ENCODE measurements at regions not wholly inside any gene's neighbourhood (a gene's known extent, or its start where the extent isn't known, plus 50 kb on each side); places are given as distances from the start of the nearest gene placed in this dataset.

DNA sequence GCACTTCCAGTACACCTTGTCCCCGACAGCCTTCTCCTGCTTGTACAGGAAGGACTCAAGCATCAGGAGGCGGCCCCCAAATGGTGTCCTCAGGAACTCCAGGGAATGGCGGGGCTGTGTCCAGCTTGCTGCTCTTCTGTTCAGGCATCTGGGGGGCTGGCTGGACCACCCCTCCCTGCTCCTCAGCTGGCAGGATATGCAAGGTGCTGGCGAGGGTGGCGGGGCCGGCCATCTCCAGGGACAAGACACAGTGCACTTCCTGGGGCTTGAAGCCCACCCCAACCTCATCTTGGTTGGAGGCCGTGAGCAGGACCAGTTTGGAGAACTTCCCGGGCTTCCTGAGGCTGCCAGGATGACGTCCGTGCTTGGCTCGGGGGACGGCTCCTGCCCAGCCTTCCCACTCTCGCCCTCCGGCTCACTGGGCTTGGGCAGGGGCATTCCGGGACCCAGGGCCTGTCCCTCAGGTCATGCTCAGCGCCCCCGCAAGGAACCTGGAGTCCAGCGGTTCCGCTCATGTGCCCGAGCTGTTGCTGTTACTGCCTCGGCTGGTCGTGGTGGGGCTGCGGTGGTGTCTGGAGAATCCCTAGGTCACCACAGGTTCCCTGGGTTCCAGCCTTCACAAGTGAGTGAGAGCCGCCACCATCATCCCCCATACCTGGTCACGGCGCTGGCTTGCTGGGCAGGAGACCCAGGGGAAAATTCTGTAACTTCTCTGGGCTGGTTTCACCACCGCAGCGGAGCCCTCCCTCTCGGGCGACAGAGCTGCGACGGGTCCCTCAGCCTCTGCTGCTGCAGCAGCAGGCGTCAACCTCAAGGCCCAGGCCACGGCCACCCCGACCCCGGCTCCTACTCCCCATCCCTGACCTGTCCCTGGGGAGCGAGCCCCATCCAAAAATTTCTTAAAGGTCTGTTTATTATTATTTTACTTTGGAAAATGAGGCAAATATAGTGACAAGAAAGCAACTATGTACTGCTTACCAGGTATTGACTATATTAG, 82.8 kb upstream of the FXR1 start:
- no peak for FAIRE-seq

DNA sequence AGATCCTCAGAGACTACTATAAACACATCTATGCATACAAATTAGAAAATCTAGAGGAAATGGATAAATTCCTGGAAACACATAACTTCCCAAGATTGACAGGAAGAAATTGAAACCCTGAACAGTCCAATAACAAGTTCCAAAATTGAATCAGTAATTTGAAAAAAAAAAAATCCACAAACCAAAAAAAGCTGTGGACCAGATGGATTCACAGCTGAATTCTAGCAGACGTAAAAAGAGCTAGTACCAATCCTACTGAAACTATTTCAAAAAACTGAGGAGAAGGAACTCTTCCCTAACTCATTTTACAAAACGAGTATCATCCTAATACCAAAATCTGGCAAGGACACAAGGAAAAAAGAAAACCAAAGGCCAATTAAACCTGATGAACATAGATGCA, 77.0 kb upstream of the FXR1 start:
- no peak for FAIRE-seq

DNA sequence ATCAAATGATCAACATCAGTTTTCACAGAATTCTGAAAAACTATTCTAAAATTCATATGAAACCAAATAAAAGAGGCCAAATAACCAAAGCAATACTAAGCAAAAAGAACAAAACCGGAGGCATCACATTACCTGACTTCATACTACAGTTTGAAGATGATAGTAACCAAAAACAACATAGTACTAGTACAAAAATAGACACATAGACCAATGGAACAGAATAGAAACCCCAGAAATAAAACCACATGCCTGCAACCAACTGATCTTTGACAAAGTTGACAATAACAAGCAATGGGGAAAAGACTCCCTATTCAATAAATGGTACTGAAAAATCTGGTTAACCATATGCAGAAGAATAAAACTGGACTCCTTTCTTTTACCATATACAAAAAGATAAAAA, 75.7 kb upstream of the FXR1 start:
- no peak for FAIRE-seq

DNA sequence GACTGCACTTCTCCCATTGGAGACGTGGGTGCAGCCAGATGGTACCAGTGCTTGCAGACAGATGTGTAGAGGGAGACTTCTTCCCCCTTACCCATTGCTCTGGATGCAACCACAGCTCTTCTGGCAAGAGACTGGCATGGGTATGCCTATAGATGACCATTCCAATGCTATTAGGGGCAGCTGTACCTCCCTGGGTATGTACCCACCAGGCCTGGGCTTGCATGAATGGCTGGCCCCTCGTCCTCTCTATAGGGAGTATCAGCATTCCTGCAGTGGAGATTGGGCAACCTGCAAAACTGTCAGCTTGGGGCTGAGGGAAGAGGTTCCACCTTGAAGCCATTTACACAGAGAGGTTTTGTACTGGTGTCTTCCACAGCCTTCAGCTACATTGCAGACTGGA, 57.6 kb upstream of the FXR1 start:
- no peak for FAIRE-seq

DNA sequence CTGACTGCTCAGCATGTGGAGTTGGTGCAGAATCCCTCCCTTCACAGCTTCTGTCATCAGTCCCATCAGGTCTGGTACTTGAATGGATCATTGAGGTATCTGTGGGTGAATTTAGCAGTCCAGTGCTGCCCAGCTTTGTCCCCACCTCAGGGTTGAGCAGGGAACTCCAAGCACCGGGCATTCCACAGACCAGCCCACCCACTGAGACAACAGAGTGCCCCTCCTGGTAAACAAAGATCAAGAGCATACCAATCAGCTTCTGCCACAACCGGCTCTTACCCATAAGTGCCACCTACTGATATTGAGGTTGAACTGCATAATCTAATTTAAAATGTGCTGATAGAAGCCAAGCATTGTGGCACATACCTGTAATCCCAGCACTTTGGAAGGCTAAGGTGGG, 57.1 kb upstream of the FXR1 start:
- no peak for FAIRE-seq

DNA sequence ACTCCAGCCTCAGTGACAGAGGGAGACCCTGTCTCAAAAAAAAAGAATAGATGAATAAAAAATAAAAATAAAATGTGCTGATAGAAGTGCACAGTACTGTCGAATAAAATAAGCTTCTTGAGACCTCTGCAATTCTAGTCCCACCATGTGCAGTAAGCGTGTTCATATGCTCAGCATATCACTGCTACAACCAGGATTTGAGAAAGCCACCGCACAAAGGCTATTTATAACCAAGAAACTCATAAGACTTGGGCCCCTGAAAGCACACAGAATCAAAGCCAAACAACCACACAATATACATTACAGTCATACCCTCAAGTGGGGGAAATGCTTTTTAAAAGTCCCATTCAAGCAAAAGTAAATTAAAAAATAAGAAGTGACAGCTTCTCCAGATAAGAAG, 56.5 kb upstream of the FXR1 start:
- FAIRE-seq: no peak

DNA sequence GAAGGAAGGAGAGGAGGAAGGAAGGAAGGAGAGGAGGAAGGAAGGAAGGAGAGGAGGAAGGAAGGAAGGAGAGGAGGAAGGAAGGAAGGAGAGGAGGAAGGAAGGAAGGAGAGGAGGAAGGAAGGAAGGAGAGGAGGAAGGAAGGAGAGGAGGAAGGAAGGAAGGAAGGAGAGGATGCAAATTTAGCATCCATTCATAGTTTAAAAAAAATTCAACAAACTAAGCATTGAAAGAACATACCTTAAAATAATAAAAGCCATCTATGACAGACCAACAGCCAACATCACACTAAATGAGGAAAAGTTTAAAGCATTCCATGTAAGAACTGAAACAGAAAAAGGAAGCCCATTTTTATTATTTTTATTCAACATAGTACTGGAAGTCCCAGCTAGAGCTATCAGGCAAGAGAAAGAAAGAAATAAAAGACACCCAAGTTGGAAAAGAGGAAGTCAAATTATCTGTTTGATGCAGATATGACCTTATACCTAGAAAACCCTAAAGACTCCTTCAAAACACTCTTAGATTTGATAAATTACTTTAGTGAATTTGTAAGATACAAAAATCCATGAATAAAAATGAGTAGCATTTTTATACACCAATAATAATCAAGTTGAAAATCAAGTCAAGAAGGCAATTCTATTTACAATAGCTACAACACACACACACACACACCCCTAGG, 52.2 kb upstream of the FXR1 start:
- FAIRE-seq: no peak
